Fibroblast of lung (primary cell): ENCODE measurements at regions not wholly inside any gene's neighbourhood (a gene's known extent, or its start where the extent isn't known, plus 50 kb on each side); places are given as distances from the start of the nearest gene placed in this dataset.

Experiments used
- EZH2 ChIP-seq: IDR thresholded peaks from 2 replicates; pipeline ENCODE4 v1.5.1; 2012; ENCODE audit warnings: low read length, control low read depth, mild to moderate bottlenecking; ENCODE audit errors: missing control alignments
- TF ChIP-seq, protein P1 (sequence below), 2 donors: IDR thresholded peaks in 1 of 2; conservative IDR thresholded peaks in 1 of 2; 1 replicate in 1 of 2; 2 replicates in 1 of 2; pipeline ENCODE4 v1.5.1; 2011 to 2012; ENCODE audit warnings: low read length in 2 of 2, control low read depth in 1 of 2, inconsistent platforms in 1 of 2, low read depth in 1 of 2, mild to moderate bottlenecking in 1 of 2

DNA sequence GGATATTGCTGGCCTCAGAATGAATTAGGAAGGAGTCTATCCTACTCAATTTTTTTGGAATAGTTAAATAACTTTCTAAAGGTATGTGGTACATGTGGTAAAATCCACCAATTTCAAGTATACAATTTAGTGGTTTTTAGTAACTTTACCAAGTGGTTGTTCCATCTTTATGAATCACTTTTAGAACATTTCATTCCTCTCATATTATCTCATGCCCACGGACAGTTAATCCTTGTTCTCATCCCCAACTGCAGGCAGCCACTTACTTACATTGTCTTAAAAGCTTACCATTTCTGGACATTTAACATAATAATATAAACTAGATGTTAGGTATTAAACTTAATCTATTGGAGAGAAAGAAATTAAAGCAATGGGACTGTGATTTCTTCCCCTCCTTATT, 146.3 kb upstream of the ZC3H15 start:
- TF ChIP-seq, protein P1, sequence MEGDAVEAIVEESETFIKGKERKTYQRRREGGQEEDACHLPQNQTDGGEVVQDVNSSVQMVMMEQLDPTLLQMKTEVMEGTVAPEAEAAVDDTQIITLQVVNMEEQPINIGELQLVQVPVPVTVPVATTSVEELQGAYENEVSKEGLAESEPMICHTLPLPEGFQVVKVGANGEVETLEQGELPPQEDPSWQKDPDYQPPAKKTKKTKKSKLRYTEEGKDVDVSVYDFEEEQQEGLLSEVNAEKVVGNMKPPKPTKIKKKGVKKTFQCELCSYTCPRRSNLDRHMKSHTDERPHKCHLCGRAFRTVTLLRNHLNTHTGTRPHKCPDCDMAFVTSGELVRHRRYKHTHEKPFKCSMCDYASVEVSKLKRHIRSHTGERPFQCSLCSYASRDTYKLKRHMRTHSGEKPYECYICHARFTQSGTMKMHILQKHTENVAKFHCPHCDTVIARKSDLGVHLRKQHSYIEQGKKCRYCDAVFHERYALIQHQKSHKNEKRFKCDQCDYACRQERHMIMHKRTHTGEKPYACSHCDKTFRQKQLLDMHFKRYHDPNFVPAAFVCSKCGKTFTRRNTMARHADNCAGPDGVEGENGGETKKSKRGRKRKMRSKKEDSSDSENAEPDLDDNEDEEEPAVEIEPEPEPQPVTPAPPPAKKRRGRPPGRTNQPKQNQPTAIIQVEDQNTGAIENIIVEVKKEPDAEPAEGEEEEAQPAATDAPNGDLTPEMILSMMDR (conservative IDR thresholded peaks at IDR 0.05 in 1 of 2, IDR thresholded peaks at IDR 0.05 in 1 of 2; ENCODE audit: low read depth in 1 of 2, low read length in 2 of 2), result no peak
- TF ChIP-seq EZH2, result no peak
